ENCODE measurements at regions not wholly inside any gene's neighbourhood (a gene's known extent, or its start where the extent isn't known, plus 50 kb on each side); places are given as distances from the start of the nearest gene placed in this dataset.
A peak's percentile ranks its signal among the peaks of the same experiment; 100 is the strongest.

GRCh38 chr12:97936165-97936564 is 473.6 kb downstream of the RMST start:
- DNase-seq (ENCODE audit: low spot score), result no peak

- DNase-seq (ENCODE audit: low spot score), result no peak
These were observed 475.4 kb downstream of the RMST start for GRCh38 chr12:97938031-97938430.

- DNase-seq (ENCODE audit: low spot score), result no peak
These were observed 476.6 kb downstream of the RMST start for GRCh38 chr12:97939156-97939555.

GRCh38 chr12:97940105-97940504 is 477.5 kb downstream of the RMST start:
- DNase-seq (ENCODE audit: low spot score), result no peak

- DNase-seq (ENCODE audit: low spot score), result no peak
These were observed 478.0 kb downstream of the RMST start for GRCh38 chr12:97940629-97941028.

GRCh38 chr12:97941686-97942354 is 479.2 kb downstream of the RMST start:
- no peak for DNase-seq (ENCODE audit: low spot score)

GRCh38 chr12:97943359-97943758 is 480.8 kb downstream of the RMST start:
- no peak for DNase-seq (ENCODE audit: low spot score)

- DNase-seq (ENCODE audit: low spot score), result no peak
These were observed 482.0 kb downstream of the RMST start for GRCh38 chr12:97944576-97944975.

- DNase-seq (ENCODE audit: low spot score), result no peak
These were observed 484.1 kb downstream of the RMST start for GRCh38 chr12:97946701-97947100.

- no peak for DNase-seq (ENCODE audit: low spot score)
These were observed 486.0 kb downstream of the RMST start for GRCh38 chr12:97948591-97948990.

- no peak for DNase-seq (ENCODE audit: low spot score)
These were observed 488.6 kb downstream of the RMST start for GRCh38 chr12:97951239-97951638.

- DNase-seq (ENCODE audit: low spot score), result no peak
These were observed 489.1 kb downstream of the RMST start for GRCh38 chr12:97951717-97952116.

- DNase-seq (ENCODE audit: low spot score), result no peak
These were observed 494.5 kb downstream of the RMST start for GRCh38 chr12:97957109-97957508.

- DNase-seq (ENCODE audit: low spot score), result no peak
These were observed 497.6 kb downstream of the RMST start for GRCh38 chr12:97960225-97960624.

- DNase-seq (ENCODE audit: low spot score), result peak; percentile 18
These were observed 498.4 kb downstream of the RMST start for GRCh38 chr12:97960741-97961608.

- DNase-seq (ENCODE audit: low spot score), result no peak
These were observed 505.2 kb downstream of the RMST start for GRCh38 chr12:97967831-97968230.

GRCh38 chr12:97968641-97969197 is 506.1 kb downstream of the RMST start:
- DNase-seq (ENCODE audit: low spot score), result no peak

GRCh38 chr12:97977870-97978405 is 515.3 kb downstream of the RMST start:
- no peak for DNase-seq (ENCODE audit: low spot score)

- DNase-seq (ENCODE audit: low spot score), result no peak
These were observed 520.1 kb downstream of the RMST start for GRCh38 chr12:97982684-97983083.

- DNase-seq (ENCODE audit: low spot score), result no peak
These were observed 521.2 kb downstream of the RMST start for GRCh38 chr12:97983796-97984195.

- no peak for DNase-seq (ENCODE audit: low spot score)
These were observed 521.8 kb downstream of the RMST start for GRCh38 chr12:97984436-97984835.

- no peak for DNase-seq (ENCODE audit: low spot score)
These were observed 522.5 kb downstream of the RMST start for GRCh38 chr12:97984974-97985580.
